ENCODE measurements at regions not wholly inside any gene's neighbourhood (a gene's known extent, or its start where the extent isn't known, plus 50 kb on each side); places are given as distances from the start of the nearest gene placed in this dataset.

DNA sequence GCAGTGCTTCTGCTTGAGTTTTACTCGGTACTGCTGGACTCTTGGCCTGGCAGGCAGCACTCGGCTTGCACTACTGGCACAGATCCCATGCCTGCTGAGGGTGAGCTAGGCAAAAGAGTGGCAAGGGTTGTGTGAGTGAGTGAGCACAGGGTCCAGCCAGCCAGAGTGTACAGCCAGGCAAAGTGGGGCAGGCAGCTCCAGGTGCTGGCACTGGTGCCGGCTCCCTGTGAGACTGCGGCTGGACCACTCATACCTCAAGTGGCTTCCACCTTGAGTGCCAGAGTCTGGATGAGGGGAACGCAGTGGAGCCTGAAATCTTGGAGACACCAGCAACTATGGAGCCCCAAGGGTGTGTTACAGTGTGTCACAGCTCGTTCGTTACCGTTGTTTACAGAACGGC, 1451.9 kb upstream of the AGA start:
- TF ChIP-seq POLR2A (IDR thresholded peaks at IDR 0.05; ENCODE audit: borderline replicate concordance, extremely low read depth, insufficient read depth, insufficient read length) (no peak), CTCF (IDR thresholded peaks at IDR 0.05 in 2 of 3, conservative IDR thresholded peaks at IDR 0.05 in 1 of 3; ENCODE audit: borderline replicate concordance in 1 of 3, insufficient read depth in 1 of 3, low read depth in 2 of 3, low read length in 2 of 3) (no peak), RAD21 (IDR thresholded peaks at IDR 0.05; ENCODE audit: low read depth) (no peak), EGR1 (IDR thresholded peaks at IDR 0.05; ENCODE audit: low read depth) (no peak), EZH2 (IDR thresholded peaks at IDR 0.05) (no peak), POLR2AphosphoS5 (IDR thresholded peaks at IDR 0.05; ENCODE audit: low read depth, low read length) (no peak)
- TF ChIP-seq, protein P1, sequence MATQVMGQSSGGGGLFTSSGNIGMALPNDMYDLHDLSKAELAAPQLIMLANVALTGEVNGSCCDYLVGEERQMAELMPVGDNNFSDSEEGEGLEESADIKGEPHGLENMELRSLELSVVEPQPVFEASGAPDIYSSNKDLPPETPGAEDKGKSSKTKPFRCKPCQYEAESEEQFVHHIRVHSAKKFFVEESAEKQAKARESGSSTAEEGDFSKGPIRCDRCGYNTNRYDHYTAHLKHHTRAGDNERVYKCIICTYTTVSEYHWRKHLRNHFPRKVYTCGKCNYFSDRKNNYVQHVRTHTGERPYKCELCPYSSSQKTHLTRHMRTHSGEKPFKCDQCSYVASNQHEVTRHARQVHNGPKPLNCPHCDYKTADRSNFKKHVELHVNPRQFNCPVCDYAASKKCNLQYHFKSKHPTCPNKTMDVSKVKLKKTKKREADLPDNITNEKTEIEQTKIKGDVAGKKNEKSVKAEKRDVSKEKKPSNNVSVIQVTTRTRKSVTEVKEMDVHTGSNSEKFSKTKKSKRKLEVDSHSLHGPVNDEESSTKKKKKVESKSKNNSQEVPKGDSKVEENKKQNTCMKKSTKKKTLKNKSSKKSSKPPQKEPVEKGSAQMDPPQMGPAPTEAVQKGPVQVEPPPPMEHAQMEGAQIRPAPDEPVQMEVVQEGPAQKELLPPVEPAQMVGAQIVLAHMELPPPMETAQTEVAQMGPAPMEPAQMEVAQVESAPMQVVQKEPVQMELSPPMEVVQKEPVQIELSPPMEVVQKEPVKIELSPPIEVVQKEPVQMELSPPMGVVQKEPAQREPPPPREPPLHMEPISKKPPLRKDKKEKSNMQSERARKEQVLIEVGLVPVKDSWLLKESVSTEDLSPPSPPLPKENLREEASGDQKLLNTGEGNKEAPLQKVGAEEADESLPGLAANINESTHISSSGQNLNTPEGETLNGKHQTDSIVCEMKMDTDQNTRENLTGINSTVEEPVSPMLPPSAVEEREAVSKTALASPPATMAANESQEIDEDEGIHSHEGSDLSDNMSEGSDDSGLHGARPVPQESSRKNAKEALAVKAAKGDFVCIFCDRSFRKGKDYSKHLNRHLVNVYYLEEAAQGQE (IDR thresholded peaks at IDR 0.05; ENCODE audit: low read depth) = no peak
- TF ChIP-seq, protein P2, sequence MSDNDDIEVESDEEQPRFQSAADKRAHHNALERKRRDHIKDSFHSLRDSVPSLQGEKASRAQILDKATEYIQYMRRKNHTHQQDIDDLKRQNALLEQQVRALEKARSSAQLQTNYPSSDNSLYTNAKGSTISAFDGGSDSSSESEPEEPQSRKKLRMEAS (IDR thresholded peaks at IDR 0.05) = no peak

All from HCT116 (cell line).